WERI-Rb-1 (cell line): ENCODE measurements at regions not wholly inside any gene's neighbourhood (a gene's known extent, or its start where the extent isn't known, plus 50 kb on each side); places are given as distances from the start of the nearest gene placed in this dataset.

Source experiments
- DNase-seq: peaks from one replicate; pipeline ENCODE4 v3.0.0-alpha.2; 2020
- H3K27ac ChIP-seq: fragments of 250-450 bp; sonication (Bioruptor Pico); 2 replicates; pipeline ENCODE4 v1.5.1; 2020; ENCODE audit warnings: mild to moderate bottlenecking, moderate library complexity
- H3K27me3 ChIP-seq: fragments of 250-450 bp; sonication (Bioruptor Pico); 2 replicates; pipeline ENCODE4 v1.5.1; 2021; ENCODE audit warnings: mild to moderate bottlenecking, low read depth, moderate library complexity; ENCODE audit not compliant: insufficient read depth, severe bottlenecking
- H3K36me3 ChIP-seq: fragments of 250-450 bp; sonication (Bioruptor Pico); 2 replicates; pipeline ENCODE4 v1.5.1; 2020; ENCODE audit warnings: mild to moderate bottlenecking, moderate library complexity
- H3K4me3 ChIP-seq: 2 replicates; pipeline ENCODE4 v1.5.1; 2011; ENCODE audit warnings: low read depth, mild to moderate bottlenecking, control low read depth, low read length
- H3K9me3 ChIP-seq: fragments of 250-450 bp; sonication (Bioruptor Pico); 2 replicates; pipeline ENCODE4 v1.5.1; 2021; ENCODE audit warnings: mild to moderate bottlenecking, moderate library complexity; ENCODE audit not compliant: severe bottlenecking
- TF ChIP-seq, protein P1 (sequence below): IDR thresholded peaks from 2 replicates; pipeline ENCODE4 v1.5.1; 2011; ENCODE audit warnings: low read depth, mild to moderate bottlenecking, control low read depth, inconsistent platforms, low read length

DNA sequence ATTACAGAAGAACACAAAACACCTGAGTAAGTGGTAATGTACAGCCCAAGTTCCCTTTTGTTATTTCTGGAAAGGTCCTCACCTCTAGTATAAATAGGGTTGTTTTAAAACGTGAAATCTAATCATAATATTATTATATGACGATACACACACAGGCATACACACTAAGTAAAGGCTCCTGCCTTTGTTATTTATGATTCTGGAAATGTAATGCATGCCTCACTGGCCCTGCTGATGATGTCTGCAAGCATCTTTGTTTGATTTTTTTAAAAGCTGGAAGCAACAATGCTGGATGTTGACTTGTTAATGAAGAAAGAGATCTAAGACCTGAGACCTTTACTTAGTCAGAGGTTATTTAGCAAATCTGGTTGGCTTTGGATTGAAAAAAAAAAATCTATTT is 307.4 kb upstream of the SORCS1 start:
- Histone ChIP-seq H3K27me3 (no peaks in the 10 kb centered on the region), H3K4me3 (no peak overlapping the region), H3K36me3 (no peaks in the 10 kb centered on the region), H3K9me3 (no peaks in the 10 kb centered on the region), H3K27ac (no peak overlapping the region)
- DNase-seq, result no peak
- TF ChIP-seq, protein P1, sequence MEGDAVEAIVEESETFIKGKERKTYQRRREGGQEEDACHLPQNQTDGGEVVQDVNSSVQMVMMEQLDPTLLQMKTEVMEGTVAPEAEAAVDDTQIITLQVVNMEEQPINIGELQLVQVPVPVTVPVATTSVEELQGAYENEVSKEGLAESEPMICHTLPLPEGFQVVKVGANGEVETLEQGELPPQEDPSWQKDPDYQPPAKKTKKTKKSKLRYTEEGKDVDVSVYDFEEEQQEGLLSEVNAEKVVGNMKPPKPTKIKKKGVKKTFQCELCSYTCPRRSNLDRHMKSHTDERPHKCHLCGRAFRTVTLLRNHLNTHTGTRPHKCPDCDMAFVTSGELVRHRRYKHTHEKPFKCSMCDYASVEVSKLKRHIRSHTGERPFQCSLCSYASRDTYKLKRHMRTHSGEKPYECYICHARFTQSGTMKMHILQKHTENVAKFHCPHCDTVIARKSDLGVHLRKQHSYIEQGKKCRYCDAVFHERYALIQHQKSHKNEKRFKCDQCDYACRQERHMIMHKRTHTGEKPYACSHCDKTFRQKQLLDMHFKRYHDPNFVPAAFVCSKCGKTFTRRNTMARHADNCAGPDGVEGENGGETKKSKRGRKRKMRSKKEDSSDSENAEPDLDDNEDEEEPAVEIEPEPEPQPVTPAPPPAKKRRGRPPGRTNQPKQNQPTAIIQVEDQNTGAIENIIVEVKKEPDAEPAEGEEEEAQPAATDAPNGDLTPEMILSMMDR, result no peak

DNA sequence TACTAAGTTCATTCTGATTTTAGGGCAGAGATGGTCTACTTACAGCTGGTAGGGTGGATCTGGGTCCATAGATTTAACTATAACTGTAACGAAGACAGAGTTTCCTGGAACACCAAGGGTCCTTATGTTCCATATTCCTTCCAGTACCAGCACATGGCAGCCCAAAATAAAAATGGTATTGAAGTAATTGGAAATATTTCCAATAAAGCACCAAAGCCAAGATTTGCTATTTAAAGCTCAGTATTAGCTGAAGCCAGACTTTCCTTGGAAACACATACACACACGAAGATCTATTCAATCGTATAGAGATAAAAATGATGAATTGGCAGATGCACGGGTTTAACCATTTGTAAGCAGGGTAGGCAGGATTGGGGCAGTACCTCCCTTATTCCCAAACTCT is 289.1 kb upstream of the SORCS1 start:
- H3K27ac ChIP-seq, result no peak overlapping the region
- H3K36me3 ChIP-seq, result no peaks in the 10 kb centered on the region
- no peaks in the 10 kb centered on the region for H3K9me3 ChIP-seq
- H3K27me3 ChIP-seq, result no peaks in the 10 kb centered on the region
- no peak for DNase-seq
- H3K4me3 ChIP-seq, result no peak overlapping the region
- TF ChIP-seq, protein P1, result no peak

DNA sequence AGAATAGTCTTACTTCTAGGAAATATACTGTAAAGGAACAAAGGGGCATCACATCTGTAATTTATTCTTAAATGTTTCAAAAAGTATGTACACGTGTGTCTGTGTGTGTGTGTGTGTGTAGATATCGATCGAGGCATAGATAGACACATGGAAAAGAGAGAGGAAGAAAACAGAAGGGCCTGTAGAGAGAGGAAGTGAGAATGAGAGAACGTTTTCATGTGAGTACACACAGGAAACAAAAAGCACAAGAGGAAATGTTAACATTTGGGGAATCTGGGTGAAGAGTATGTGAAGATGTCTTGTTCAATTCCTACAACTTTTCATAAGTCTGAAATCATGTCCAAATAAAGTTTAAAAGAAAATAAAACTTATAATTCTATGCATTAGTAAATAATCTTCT is 286.5 kb upstream of the SORCS1 start:
- TF ChIP-seq, protein P1, result no peak
- H3K27me3 ChIP-seq, result no peaks in the 10 kb centered on the region
- no peak overlapping the region for H3K4me3 ChIP-seq
- H3K9me3 ChIP-seq, result no peaks in the 10 kb centered on the region
- DNase-seq, result no peak
- no peaks in the 10 kb centered on the region for H3K36me3 ChIP-seq
- no peak overlapping the region for H3K27ac ChIP-seq

DNA sequence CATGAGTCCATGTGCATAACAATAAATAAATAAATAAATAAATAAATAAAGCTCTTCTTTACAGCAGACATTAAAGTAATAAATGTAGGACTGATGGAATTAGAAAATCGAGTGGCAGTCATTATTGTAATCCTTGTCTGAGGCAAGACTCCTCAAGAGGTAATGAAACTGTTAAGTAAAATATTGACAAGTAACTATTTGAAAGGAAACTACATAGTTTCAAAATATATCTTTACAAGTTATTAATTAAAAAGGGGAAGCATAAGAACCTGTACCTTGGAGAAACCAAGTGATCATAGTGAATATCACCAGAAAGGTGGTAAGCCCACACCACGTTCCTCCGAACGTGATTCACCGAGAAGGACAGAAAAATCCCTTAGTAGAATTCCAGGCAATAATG is 285.6 kb upstream of the SORCS1 start:
- TF ChIP-seq, protein P1, result no peak
- DNase-seq, result no peak
- Histone ChIP-seq H3K27me3 (no peaks in the 10 kb centered on the region), H3K4me3 (no peak overlapping the region), H3K9me3 (no peaks in the 10 kb centered on the region), H3K27ac (no peak overlapping the region), H3K36me3 (no peaks in the 10 kb centered on the region)

DNA sequence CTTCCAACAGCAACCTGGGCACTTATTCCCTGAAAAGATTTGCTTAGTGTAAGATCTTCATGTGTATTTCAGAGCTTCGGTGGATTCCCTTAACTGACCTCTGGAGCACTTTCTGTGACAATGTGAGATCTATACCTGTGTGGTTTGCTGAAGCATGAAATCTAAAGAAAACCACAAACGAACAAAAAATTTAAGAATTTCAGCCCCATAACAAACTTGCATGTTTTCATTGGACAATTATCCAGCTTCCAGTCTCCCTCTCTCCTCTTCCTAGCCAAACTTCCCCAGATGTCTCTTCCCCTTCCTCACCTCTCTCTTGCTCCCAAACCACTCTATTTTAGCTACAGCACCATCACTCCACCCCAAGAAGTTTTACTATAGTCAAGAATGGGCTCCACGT is 279.9 kb upstream of the SORCS1 start:
- Histone ChIP-seq H3K36me3 (no peaks in the 10 kb centered on the region), H3K4me3 (no peak overlapping the region), H3K27ac (no peak overlapping the region), H3K9me3 (no peaks in the 10 kb centered on the region), H3K27me3 (no peaks in the 10 kb centered on the region)
- DNase-seq, result no peak
- TF ChIP-seq, protein P1, result no peak

DNA sequence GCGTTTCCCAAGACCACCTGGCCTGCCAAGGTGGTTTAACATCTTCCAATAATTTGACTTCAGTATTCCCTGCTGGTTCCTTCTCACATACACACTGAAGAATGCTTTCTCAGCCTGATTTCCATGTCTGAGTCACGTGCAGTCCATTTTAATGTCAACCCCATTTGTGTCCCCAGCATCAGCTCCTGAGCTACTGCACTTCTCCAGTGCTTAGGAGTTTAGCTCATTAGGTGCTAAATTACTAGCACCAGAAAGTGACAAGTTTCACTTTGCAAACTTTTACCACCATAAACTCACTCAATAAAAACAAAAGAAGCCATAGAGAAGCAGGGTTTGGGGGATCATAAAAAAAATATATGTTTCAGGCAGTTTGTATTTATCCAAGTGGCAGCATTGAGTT is 279.3 kb upstream of the SORCS1 start:
- Histone ChIP-seq H3K27me3 (no peaks in the 10 kb centered on the region), H3K36me3 (no peaks in the 10 kb centered on the region), H3K4me3 (no peak overlapping the region), H3K9me3 (no peaks in the 10 kb centered on the region), H3K27ac (no peak overlapping the region)
- TF ChIP-seq, protein P1, result no peak
- no peak for DNase-seq
